ENCODE measurements at regions not wholly inside any gene's neighbourhood (a gene's known extent, or its start where the extent isn't known, plus 50 kb on each side); places are given as distances from the start of the nearest gene placed in this dataset.
"Not testable (repeated sequence)": the region's sequence is repeated elsewhere in the genome, so short reads cannot be mapped to it uniquely, and the experiment has no call there.

- TF ChIP-seq CTCF, POLR2A, POLR2AphosphoS5 (IDR thresholded peaks at IDR 0.05): not testable (repeated sequence)
These were observed 71.9 kb upstream of the ZNF195 start for GRCh38 chr11:3450822-3451221.

Measured in prostate gland (tissue), 2 donors.